ENCODE measurements at regions not wholly inside any gene's neighbourhood (a gene's known extent, or its start where the extent isn't known, plus 50 kb on each side); places are given as distances from the start of the nearest gene placed in this dataset.

DNA sequence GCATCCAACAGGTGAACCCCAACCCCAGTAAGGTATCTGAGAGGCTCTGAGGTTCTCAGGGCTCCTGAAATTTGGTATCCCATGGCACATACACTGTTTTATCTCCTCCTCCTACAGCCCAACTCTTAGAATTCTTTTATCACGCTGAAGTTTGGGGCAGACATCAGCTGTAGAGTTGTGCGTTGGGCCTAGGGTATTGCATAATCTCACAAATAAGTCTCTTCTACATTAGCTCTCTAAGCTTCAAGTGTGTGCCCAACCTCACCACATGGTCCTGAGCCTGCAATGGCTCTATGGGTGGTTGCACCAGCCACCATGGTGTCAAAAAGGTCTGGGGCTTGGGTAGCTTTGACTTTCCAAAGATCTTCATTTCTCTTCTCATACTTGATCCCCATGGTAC is 603.0 kb downstream of the BUD13 start:
- H3K4me1 ChIP-seq (ENCODE audit: control insufficient read depth in 4 of 4, insufficient read depth in 4 of 4, low read length in 3 of 4), result no peaks in the 10 kb centered on the region
- 86% methylated on average over 2 of the region's 2 CpGs for whole genome bisulfite sequencing
- no peaks in the 10 kb centered on the region for H3K36me3 ChIP-seq (ENCODE audit: control insufficient read depth in 4 of 4, insufficient read depth in 3 of 4, low read depth in 1 of 4, low read length in 3 of 4)
- TF ChIP-seq SP1 (IDR thresholded peaks at IDR 0.05) (no peak), JUND (IDR thresholded peaks at IDR 0.05) (no peak), YY1 (IDR thresholded peaks at IDR 0.05) (no peak), REST (IDR thresholded peaks at IDR 0.05) (no peak), ATF3 (IDR thresholded peaks at IDR 0.05) (no peak)
- peak; percentile 2 for DNase-seq (ENCODE audit: low spot score)
- H3K9me3 ChIP-seq (ENCODE audit: control insufficient read depth in 4 of 4, low read length in 3 of 4), result no peaks in the 10 kb centered on the region
- H3K27ac ChIP-seq (ENCODE audit: low read depth in 1 of 2, low read length in 2 of 2), result no peak overlapping the region
- no peaks in the 10 kb centered on the region for H3K27me3 ChIP-seq (ENCODE audit: control insufficient read depth in 4 of 4, insufficient read depth in 4 of 4, low read length in 3 of 4)
- H3K4me3 ChIP-seq (ENCODE audit: low read depth in 1 of 3, low read length in 3 of 3), result no peak overlapping the region
- no peak overlapping the region for H3K9ac ChIP-seq (ENCODE audit: low read depth in 1 of 2, low read length in 2 of 2)

DNA sequence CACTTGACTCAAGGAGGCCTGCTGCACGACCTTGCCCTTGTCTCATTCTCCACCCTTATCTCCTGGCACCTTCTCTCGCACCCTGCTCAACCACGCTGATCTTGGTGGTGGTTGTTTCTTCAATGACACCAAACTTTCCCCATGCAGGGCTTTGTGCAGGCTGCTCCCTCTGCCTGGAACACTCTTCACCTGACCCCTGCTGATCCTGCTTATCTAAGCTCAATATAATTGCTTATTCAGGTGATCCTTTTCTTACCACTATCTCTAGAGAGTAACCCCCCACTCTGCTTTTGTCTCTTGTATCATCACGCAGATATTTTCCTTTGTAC is 604.4 kb downstream of the BUD13 start:
- no peak overlapping the region for H3K27ac ChIP-seq (ENCODE audit: low read depth in 1 of 2, low read length in 2 of 2)
- WGBS, result 72% methylated on average over 4 of the region's 4 CpGs
- DNase-seq (ENCODE audit: low spot score), result no peak
- H3K36me3 ChIP-seq (ENCODE audit: control insufficient read depth in 4 of 4, insufficient read depth in 3 of 4, low read depth in 1 of 4, low read length in 3 of 4), result no peaks in the 10 kb centered on the region
- no peaks in the 10 kb centered on the region for H3K27me3 ChIP-seq (ENCODE audit: control insufficient read depth in 4 of 4, insufficient read depth in 4 of 4, low read length in 3 of 4)
- no peak overlapping the region for H3K4me3 ChIP-seq (ENCODE audit: low read depth in 1 of 3, low read length in 3 of 3)
- no peaks in the 10 kb centered on the region for H3K9me3 ChIP-seq (ENCODE audit: control insufficient read depth in 4 of 4, low read length in 3 of 4)
- TF ChIP-seq YY1 (IDR thresholded peaks at IDR 0.05) (no peak), EGR1 (IDR thresholded peaks at IDR 0.05; ENCODE audit: low read depth in 2 of 2) (no peak), HNF4G (IDR thresholded peaks at IDR 0.05) (no peak), NR2F2 (IDR thresholded peaks at IDR 0.05) (no peak), HNF4A (conservative IDR thresholded peaks at IDR 0.05) (no peak), JUND (IDR thresholded peaks at IDR 0.05) (no peak), FOXA1 (IDR thresholded peaks at IDR 0.05) (no peak), MAX (IDR thresholded peaks at IDR 0.05) (no peak), ATF3 (IDR thresholded peaks at IDR 0.05) (no peak), REST (IDR thresholded peaks at IDR 0.05) (no peak), CTCF (IDR thresholded peaks at IDR 0.05; ENCODE audit: low read depth, low read length, missing input control) (no peak), RAD21 (IDR thresholded peaks at IDR 0.05) (no peak), FOXA2 (IDR thresholded peaks at IDR 0.05) (no peak), GABPA (IDR thresholded peaks at IDR 0.05 in 1 of 2, conservative IDR thresholded peaks at IDR 0.05 in 1 of 2) (no peak), RXRA (IDR thresholded peaks at IDR 0.05) (no peak), SP1 (IDR thresholded peaks at IDR 0.05) (no peak), TAF1 (conservative IDR thresholded peaks at IDR 0.05) (no peak)
- TF ChIP-seq, protein P1, sequence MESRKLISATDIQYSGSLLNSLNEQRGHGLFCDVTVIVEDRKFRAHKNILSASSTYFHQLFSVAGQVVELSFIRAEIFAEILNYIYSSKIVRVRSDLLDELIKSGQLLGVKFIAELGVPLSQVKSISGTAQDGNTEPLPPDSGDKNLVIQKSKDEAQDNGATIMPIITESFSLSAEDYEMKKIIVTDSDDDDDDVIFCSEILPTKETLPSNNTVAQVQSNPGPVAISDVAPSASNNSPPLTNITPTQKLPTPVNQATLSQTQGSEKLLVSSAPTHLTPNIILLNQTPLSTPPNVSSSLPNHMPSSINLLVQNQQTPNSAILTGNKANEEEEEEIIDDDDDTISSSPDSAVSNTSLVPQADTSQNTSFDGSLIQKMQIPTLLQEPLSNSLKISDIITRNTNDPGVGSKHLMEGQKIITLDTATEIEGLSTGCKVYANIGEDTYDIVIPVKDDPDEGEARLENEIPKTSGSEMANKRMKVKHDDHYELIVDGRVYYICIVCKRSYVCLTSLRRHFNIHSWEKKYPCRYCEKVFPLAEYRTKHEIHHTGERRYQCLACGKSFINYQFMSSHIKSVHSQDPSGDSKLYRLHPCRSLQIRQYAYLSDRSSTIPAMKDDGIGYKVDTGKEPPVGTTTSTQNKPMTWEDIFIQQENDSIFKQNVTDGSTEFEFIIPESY (IDR thresholded peaks at IDR 0.05), result no peak
- H3K4me1 ChIP-seq (ENCODE audit: control insufficient read depth in 4 of 4, insufficient read depth in 4 of 4, low read length in 3 of 4), result no peaks in the 10 kb centered on the region
- no peak overlapping the region for H3K9ac ChIP-seq (ENCODE audit: low read depth in 1 of 2, low read length in 2 of 2)
